Adrenal gland (tissue), 9 donors: ENCODE measurements at regions not wholly inside any gene's neighbourhood (a gene's known extent, or its start where the extent isn't known, plus 50 kb on each side); places are given as distances from the start of the nearest gene placed in this dataset.
A peak's percentile ranks its signal among the peaks of the same experiment; 100 is the strongest.

Experiments used
- DNase-seq, 7 donors: peaks; one replicate each; pipeline ENCODE4 v3.0.0-alpha.2; 2019 to 2020
- H3K27ac ChIP-seq, 5 donors: fragments of 200-600 bp; sonication (generic) in 4 of 5; 1 replicate in 3 of 5; 2 replicates in 2 of 5; pipeline versions ENCODE4 v1.5.1 to v1.8.0; 2016 to 2020; ENCODE audit warnings: mild to moderate bottlenecking in 1 of 5
- H3K27me3 ChIP-seq: fragments of 200-600 bp; 2 replicates; pipeline ENCODE4 v1.8.0; 2021
- H3K36me3 ChIP-seq, 2 donors: fragments of 200-600 bp; replicated peaks in 1 of 2; 1 replicate in 1 of 2; 2 replicates in 1 of 2; pipeline versions ENCODE4 v1.5.1 to v1.8.0; 2018 to 2022
- H3K4me1 ChIP-seq, 2 donors: fragments of 200-600 bp; replicated peaks in 1 of 2; 1 replicate in 1 of 2; 2 replicates in 1 of 2; pipeline versions ENCODE4 v1.5.1 to v1.8.0; 2018 to 2021
- H3K4me3 ChIP-seq, 4 donors: fragments of 200-600 bp; sonication (generic) in 3 of 4; one replicate each; pipeline ENCODE4 v1.5.1; 2016 to 2018
- H3K9me3 ChIP-seq, 3 donors: fragments of 200-600 bp; sonication (generic) in 1 of 3; replicated peaks in 1 of 3; 1 replicate in 2 of 3; 2 replicates in 1 of 3; pipeline versions ENCODE4 v1.5.1 to v1.8.0; 2016 to 2021
- POLR2A ChIP-seq, 2 donors: fragments of 450-650 bp; IDR thresholded peaks; one replicate each; pipeline ENCODE4 v1.6.1; 2017; ENCODE audit warnings: antibody characterized with exemption in 2 of 2, mild to moderate bottlenecking in 2 of 2, moderate library complexity in 1 of 2
- WGBS, 4 donors: extraction: QIAGEN DNeasy Blood & Tissue Kit in 2 of 4; methylation state at CpG; one replicate each; pipeline versions ENCODE4 v1.1.5 to v1.1.7; 2013 to 2017; 5-methylcytosine and 5-hydroxymethylcytosine counted together
- intact Hi-C, 2 donors: fragments of 100-400 bp; cut with DNase I; formaldehyde crosslinking; loops; one replicate each; pipeline versions ENCODE4 v1.14.1 to v1.15.0; 2022 to 2023
- TF ChIP-seq, protein P1 (sequence below), 6 experiments: fragments of 450-650 bp in 4 of 6; fragments of 200-600 bp in 2 of 6; sonication (generic) in 1 of 6; IDR thresholded peaks; 1 replicate in 5 of 6; 2 replicates in 1 of 6; pipeline versions ENCODE4 v1.5.1 to v1.8.0; 2016 to 2021; ENCODE audit warnings: antibody characterized with exemption in 6 of 6, mild to moderate bottlenecking in 2 of 6, moderate library complexity in 1 of 6
- donor health status: healthy with polysubstance abuse.
- donor health status: Bipolar disorder and iron deficiency.
- donor health status: DM: yes; HTN: yes; CAD: no.
- donor health status: DM: no; HTN: no; CAD: no.
- donor health status: DM: no; HTN: no; CAD: no.

GRCh38 chr1:224510880-224511645 lies 76.5 kb upstream of the WDR26 start:
- 81 to 89% (median 83%) methylated on average over 4 of the region's 4 CpGs for WGBS, 4 donors
- no peaks in the 10 kb centered on the region for H3K4me1 ChIP-seq
- intact Hi-C loops: loop anchor here (5.0 to 10.0 kb wide), 3 partner anchors 134 to 414 kb away; partner anchors contain the start of gene DNAH14 (in 1 of the 2)

GRCh38 chr1:224512600-224513151 lies 78.1 kb upstream of the WDR26 start:
- 76 to 88% (median 79%) methylated on average over 5 of the region's 5 CpGs for WGBS, 4 donors
- Histone ChIP-seq H3K27ac (no peak overlapping the region), H3K27me3 (no peaks in the 10 kb centered on the region), H3K4me3 (no peak overlapping the region), H3K36me3 (no peaks in the 10 kb centered on the region), H3K9me3 (no peaks in the 10 kb centered on the region), H3K4me1 (no peaks in the 10 kb centered on the region)
- intact Hi-C loops: loop anchor here (5.0 to 10.0 kb wide), 3 partner anchors 132 to 412 kb away; partner anchors contain the start of gene DNAH14 (in 1 of the 2)
- no peak for TF ChIP-seq POLR2A (IDR thresholded peaks at IDR 0.05)
- DNase-seq: no peak

More at GRCh38 chr1:224510880-224511645, 76.5 kb upstream of the WDR26 start:
- DNase-seq: no peak
- H3K27ac ChIP-seq: no peak overlapping the region
- H3K36me3 ChIP-seq: no peaks in the 10 kb centered on the region
- H3K9me3 ChIP-seq: no peaks in the 10 kb centered on the region
- H3K4me3 ChIP-seq: no peak overlapping the region
- no peaks in the 10 kb centered on the region for H3K27me3 ChIP-seq
- no peak for TF ChIP-seq POLR2A (IDR thresholded peaks at IDR 0.05)
- TF ChIP-seq, protein P1, sequence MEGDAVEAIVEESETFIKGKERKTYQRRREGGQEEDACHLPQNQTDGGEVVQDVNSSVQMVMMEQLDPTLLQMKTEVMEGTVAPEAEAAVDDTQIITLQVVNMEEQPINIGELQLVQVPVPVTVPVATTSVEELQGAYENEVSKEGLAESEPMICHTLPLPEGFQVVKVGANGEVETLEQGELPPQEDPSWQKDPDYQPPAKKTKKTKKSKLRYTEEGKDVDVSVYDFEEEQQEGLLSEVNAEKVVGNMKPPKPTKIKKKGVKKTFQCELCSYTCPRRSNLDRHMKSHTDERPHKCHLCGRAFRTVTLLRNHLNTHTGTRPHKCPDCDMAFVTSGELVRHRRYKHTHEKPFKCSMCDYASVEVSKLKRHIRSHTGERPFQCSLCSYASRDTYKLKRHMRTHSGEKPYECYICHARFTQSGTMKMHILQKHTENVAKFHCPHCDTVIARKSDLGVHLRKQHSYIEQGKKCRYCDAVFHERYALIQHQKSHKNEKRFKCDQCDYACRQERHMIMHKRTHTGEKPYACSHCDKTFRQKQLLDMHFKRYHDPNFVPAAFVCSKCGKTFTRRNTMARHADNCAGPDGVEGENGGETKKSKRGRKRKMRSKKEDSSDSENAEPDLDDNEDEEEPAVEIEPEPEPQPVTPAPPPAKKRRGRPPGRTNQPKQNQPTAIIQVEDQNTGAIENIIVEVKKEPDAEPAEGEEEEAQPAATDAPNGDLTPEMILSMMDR (IDR thresholded peaks at IDR 0.05): no peak

DNA sequence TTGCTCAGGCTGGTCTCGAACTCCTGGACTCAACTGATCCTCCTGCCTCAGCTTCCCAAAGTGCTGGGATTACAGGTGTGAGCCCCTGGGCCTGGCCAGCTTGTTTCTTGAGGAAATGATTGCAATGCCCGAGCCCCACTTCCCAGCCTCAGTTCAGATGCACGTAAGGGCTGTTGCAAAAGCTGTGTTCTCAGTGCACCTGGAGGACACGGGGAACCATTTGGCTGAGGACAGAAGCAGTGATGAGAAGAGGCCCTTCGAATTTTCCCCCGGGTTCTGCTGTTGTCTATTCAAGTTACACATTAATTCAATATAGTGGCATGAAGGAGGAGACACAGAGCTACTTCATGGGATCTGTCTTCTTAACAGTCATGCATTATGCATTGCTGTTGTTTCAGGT lies 78.8 kb upstream of the WDR26 start:
- 45 to 60% (median 53%) methylated on average over 5 to 6 of the region's 6 CpGs for WGBS, 4 donors
- no peak for DNase-seq
- no peaks in the 10 kb centered on the region for H3K36me3 ChIP-seq
- TF ChIP-seq, protein P1 (IDR thresholded peaks at IDR 0.05): no peak
- no peak for TF ChIP-seq POLR2A (IDR thresholded peaks at IDR 0.05)
- no peak overlapping the region for H3K27ac ChIP-seq
- intact Hi-C loops: loop anchor here (5.0 to 10.0 kb wide), 3 partner anchors 131 to 411 kb away; partner anchors contain the start of gene DNAH14 (in 1 of the 2)
- no peaks in the 10 kb centered on the region for H3K4me1 ChIP-seq
- no peaks in the 10 kb centered on the region for H3K9me3 ChIP-seq
- H3K4me3 ChIP-seq: no peak overlapping the region
- H3K27me3 ChIP-seq: no peaks in the 10 kb centered on the region

DNA sequence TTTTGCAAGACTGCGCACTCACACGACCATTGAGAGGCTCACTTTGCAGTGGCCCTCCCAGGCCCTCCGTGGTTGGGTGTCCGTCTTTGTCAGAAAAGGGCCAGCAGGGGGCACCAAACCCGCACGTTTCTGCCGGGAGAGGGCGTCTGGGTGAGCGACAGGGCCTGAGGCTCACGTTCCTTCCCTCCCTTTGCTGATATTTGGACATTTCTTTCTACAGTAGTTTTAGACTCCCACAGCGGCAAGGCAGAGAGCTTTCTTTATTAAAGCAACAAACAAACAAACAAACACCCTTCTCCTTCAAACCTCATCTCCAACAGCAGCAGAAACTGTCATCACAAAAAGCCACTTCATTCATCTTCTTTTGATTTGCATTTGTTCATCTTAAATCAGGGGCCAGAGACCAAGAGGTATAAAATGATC lies 79.2 kb upstream of the WDR26 start:
- H3K9me3 ChIP-seq: no peaks in the 10 kb centered on the region
- H3K4me1 ChIP-seq: no peaks in the 10 kb centered on the region
- no peak overlapping the region for H3K4me3 ChIP-seq
- H3K36me3 ChIP-seq: no peaks in the 10 kb centered on the region
- WGBS, 4 donors: 2 to 6% (median 5%) methylated on average over 11 of the region's 11 CpGs
- intact Hi-C loops: loop anchor here (5.0 to 10.0 kb wide), 3 partner anchors 131 to 411 kb away; partner anchors contain the start of gene DNAH14 (in 1 of the 2)
- no peaks in the 10 kb centered on the region for H3K27me3 ChIP-seq
- no peak overlapping the region for H3K27ac ChIP-seq
- DNase-seq: peak; percentile 78 to 92 (median 83)
- TF ChIP-seq POLR2A (IDR thresholded peaks at IDR 0.05): no peak
- TF ChIP-seq, protein P1 (IDR thresholded peaks at IDR 0.05): peak; percentile 82 to 95 (median 88)
